CD4-positive, alpha-beta memory T cell (primary cell): ENCODE measurements at regions not wholly inside any gene's neighbourhood (a gene's known extent, or its start where the extent isn't known, plus 50 kb on each side); places are given as distances from the start of the nearest gene placed in this dataset.
"Not testable (repeated sequence)": the region's sequence is repeated elsewhere in the genome, so short reads cannot be mapped to it uniquely, and the experiment has no call there.

Source experiments
- CTCF ChIA-PET: fragments of 350-600 bp; sonication (Branson Sonifier 250); formaldehyde crosslinking; loops from one replicate; lab custom pipeline; 2021; ENCODE audit warnings: inconsistent platforms; ENCODE audit not compliant: partially characterized antibody; lab: Charles Lee
- POLR2A ChIA-PET: fragments of 350-600 bp; sonication (Branson Sonifier 250); formaldehyde crosslinking; loops from one replicate; lab custom pipeline; 2021; ENCODE audit not compliant: partially characterized antibody; lab: Charles Lee
- DNase-seq, 5 donors: peaks; one replicate each; pipeline versions ENCODE4 v3.0.0 to v3.0.0-alpha.2; 2020 to 2022; ENCODE audit warnings: mixed read lengths in 1 of 5
- H3K27ac ChIP-seq: one replicate; pipeline ENCODE4 v1.7.0; 2013; ENCODE audit warnings: low read depth, low read length
- H3K27me3 ChIP-seq: 2 replicates; pipeline ENCODE4 v1.7.0; 2013; ENCODE audit warnings: mild to moderate bottlenecking, low read length, moderate library complexity; ENCODE audit not compliant: insufficient read depth
- H3K36me3 ChIP-seq: 2 replicates; pipeline ENCODE4 v1.7.0; 2013; ENCODE audit warnings: mild to moderate bottlenecking, low read length, moderate library complexity; ENCODE audit not compliant: insufficient read depth
- H3K4me1 ChIP-seq: 2 replicates; pipeline ENCODE4 v1.7.0; 2013; ENCODE audit warnings: mild to moderate bottlenecking, low read length, moderate library complexity; ENCODE audit not compliant: insufficient read depth
- H3K4me3 ChIP-seq, 2 donors: one replicate each; pipeline ENCODE4 v1.7.0; 2013; ENCODE audit warnings: low read length in 2 of 2, mild to moderate bottlenecking in 1 of 2
- H3K9me3 ChIP-seq, 2 donors: one replicate each; pipeline ENCODE4 v1.7.0; 2013; ENCODE audit warnings: low read length in 2 of 2, control low read depth in 1 of 2; ENCODE audit not compliant: control insufficient read depth in 1 of 2
- H3K27ac Mint-ChIP-seq, 7 donors: one replicate each; pipeline ENCODE4 v1.8.0; 2020 to 2021; ENCODE audit warnings: mixed read lengths in 7 of 7, mild to moderate bottlenecking in 6 of 7, inconsistent platforms in 3 of 7, moderate library complexity in 3 of 7
- H3K27me3 Mint-ChIP-seq, 2 donors: one replicate each; pipeline ENCODE4 v1.8.0; 2020 to 2021; ENCODE audit warnings: mixed read lengths in 2 of 2
- H3K36me3 Mint-ChIP-seq, 2 donors: one replicate each; pipeline ENCODE4 v1.8.0; 2020 to 2021; ENCODE audit warnings: mixed read lengths in 2 of 2, inconsistent platforms in 1 of 2, mild to moderate bottlenecking in 1 of 2
- H3K4me1 Mint-ChIP-seq, 4 donors: one replicate each; pipeline ENCODE4 v1.8.0; 2020 to 2021; ENCODE audit warnings: mixed read lengths in 4 of 4, mild to moderate bottlenecking in 1 of 4
- H3K4me3 Mint-ChIP-seq, 8 donors: one replicate each; pipeline ENCODE4 v1.8.0; 2020 to 2021; ENCODE audit warnings: mixed read lengths in 8 of 8, mild to moderate bottlenecking in 7 of 8, moderate library complexity in 6 of 8, inconsistent platforms in 3 of 8
- H3K9me3 Mint-ChIP-seq, 8 donors: one replicate each; pipeline ENCODE4 v1.8.0; 2020 to 2021; ENCODE audit warnings: mixed read lengths in 8 of 8, mild to moderate bottlenecking in 5 of 8, inconsistent platforms in 3 of 8, moderate library complexity in 1 of 8
- intact Hi-C: fragments of 100-400 bp; cut with micrococcal nuclease; formaldehyde crosslinking; loops from one replicate; pipeline ENCODE4 v1.15.1; 2023

GRCh38 chr15:57796146-57796545 is 89.6 kb downstream of the POLR2M start:
- Mint-ChIP-seq H3K27ac (no peak overlapping the region), H3K27me3 (peaks cover 6 to 8% of the 10 kb centered on the region in 2 donors), H3K4me3 (no peak overlapping the region), H3K9me3 (peaks cover 0 to 3% (median 0%) of the 10 kb centered on the region in 8 donors), H3K36me3 (no peaks in the 10 kb centered on the region), H3K4me1 (no peaks in the 10 kb centered on the region)
- Histone ChIP-seq H3K4me1 (no peaks in the 10 kb centered on the region), H3K27me3 (no peaks in the 10 kb centered on the region), H3K27ac (no peak overlapping the region), H3K9me3 (no peaks in the 10 kb centered on the region), H3K4me3 (no peak overlapping the region), H3K36me3 (no peaks in the 10 kb centered on the region)
- ChIA-PET POLR2A (no interaction called here), CTCF (no interaction called here)
- intact Hi-C loops, result no loop called here
- DNase-seq, result no peak

DNA sequence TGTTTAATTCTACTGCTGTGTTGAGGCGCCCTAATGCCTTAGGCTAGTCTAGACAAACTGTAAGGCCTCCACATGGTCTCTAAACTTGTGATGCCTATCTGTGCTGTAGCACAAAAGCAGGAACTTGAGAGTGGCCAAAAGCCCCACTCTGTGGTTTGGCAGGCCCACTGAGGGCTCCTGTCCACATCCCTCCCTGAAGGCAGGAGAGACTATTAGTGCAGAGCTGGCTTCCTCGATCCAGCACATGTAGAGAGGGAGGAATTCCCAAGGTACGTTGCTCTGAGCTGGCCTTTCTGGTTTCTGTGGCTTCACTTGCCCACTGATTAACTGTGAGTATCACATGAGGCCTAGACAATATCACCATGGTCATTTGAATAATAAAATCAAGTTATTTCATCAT is 90.6 kb downstream of the POLR2M start:
- H3K36me3 ChIP-seq, result no peaks in the 10 kb centered on the region

GRCh38 chr15:57797568-57798267 is 91.2 kb downstream of the POLR2M start:
- no peaks in the 10 kb centered on the region for H3K36me3 Mint-ChIP-seq
- ChIA-PET POLR2A (no interaction called here), CTCF (no interaction called here)
- Histone ChIP-seq H3K4me3 (no peak overlapping the region), H3K27ac (no peak overlapping the region), H3K36me3 (no peaks in the 10 kb centered on the region), H3K9me3 (no peaks in the 10 kb centered on the region), H3K4me1 (no peaks in the 10 kb centered on the region), H3K27me3 (no peaks in the 10 kb centered on the region)
- H3K4me3 Mint-ChIP-seq, result no peak overlapping the region
- peaks cover 6 to 8% of the 10 kb centered on the region in 2 donors for H3K27me3 Mint-ChIP-seq
- H3K4me1 Mint-ChIP-seq, result no peaks in the 10 kb centered on the region
- H3K27ac Mint-ChIP-seq, result no peak overlapping the region
- intact Hi-C loops, result no loop called here
- peaks cover 0 to 3% (median 0%) of the 10 kb centered on the region in 8 donors for H3K9me3 Mint-ChIP-seq
- no peak for DNase-seq

More for the DNA sequence above, 90.6 kb downstream of the POLR2M start:
- Histone ChIP-seq H3K4me1 (no peaks in the 10 kb centered on the region), H3K9me3 (no peaks in the 10 kb centered on the region), H3K4me3 (no peak overlapping the region), H3K27ac (no peak overlapping the region), H3K27me3 (no peaks in the 10 kb centered on the region)
- Mint-ChIP-seq H3K9me3 (peaks cover 0 to 3% (median 0%) of the 10 kb centered on the region in 8 donors), H3K4me3 (no peak overlapping the region), H3K4me1 (no peaks in the 10 kb centered on the region), H3K36me3 (no peaks in the 10 kb centered on the region), H3K27me3 (peaks cover 6 to 8% of the 10 kb centered on the region in 2 donors), H3K27ac (no peak overlapping the region)
- CTCF ChIA-PET, result no interaction called here
- POLR2A ChIA-PET, result no interaction called here
- intact Hi-C loops, result no loop called here
- no peak for DNase-seq

DNA sequence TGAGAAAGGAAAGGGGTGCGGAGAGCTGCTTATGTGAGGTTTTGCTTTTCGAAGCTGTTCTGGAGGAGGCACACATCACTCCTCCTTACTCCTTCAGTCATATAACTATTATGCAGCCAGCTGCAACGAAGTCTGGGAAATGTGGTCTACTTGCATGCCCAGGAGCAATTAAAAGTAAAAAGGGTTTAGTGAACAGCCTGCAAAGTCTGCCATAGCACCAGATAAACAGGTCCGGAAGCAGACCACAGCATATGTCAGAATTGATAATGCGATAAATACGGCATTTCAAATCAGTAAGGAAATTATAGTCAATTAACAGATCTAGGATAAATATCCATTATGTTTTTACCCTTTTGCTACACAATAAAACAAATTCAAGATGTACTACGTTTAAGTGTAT is 99.5 kb downstream of the POLR2M start:
- no peaks in the 10 kb centered on the region for H3K36me3 Mint-ChIP-seq
- H3K4me1 Mint-ChIP-seq, result no peaks in the 10 kb centered on the region
- peaks cover 0 to 6% (median 3%) of the 10 kb centered on the region in 8 donors for H3K9me3 Mint-ChIP-seq
- CTCF ChIA-PET, result no interaction called here
- Histone ChIP-seq H3K36me3 (no peaks in the 10 kb centered on the region), H3K4me3 (no peak overlapping the region), H3K9me3 (no peaks in the 10 kb centered on the region), H3K4me1 (no peaks in the 10 kb centered on the region), H3K27ac (no peak overlapping the region), H3K27me3 (no peaks in the 10 kb centered on the region)
- no peak for DNase-seq
- H3K4me3 Mint-ChIP-seq, result no peak overlapping the region
- POLR2A ChIA-PET, result no interaction called here
- no peak overlapping the region for H3K27ac Mint-ChIP-seq
- intact Hi-C loops, result no loop called here
- H3K27me3 Mint-ChIP-seq, result peaks cover under 1 to 2% of the 10 kb centered on the region in 2 donors

DNA sequence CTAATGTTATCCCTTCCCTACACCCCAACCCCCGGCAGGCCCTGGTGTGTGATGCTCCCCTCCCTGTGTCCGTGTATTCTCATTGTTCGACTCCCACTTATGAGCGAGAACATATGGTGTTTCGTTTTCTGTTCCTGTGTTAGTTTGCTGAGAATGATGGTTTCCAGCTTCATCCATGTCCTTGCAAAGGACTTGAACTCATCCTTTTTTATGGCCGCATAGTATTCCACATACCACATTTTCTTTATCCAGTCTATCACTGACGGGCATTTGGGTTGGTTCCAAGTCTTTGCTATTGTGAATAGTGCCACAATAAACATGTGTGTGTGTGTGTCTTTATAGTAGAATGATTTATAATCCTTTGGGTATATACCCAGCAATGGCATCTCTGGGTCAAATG is 102.8 kb downstream of the POLR2M start:
- H3K4me1 Mint-ChIP-seq, H3K4me3 ChIP-seq, H3K9me3 ChIP-seq, H3K36me3 Mint-ChIP-seq, H3K9me3 Mint-ChIP-seq, H3K27me3 ChIP-seq, POLR2A ChIA-PET, H3K36me3 ChIP-seq, DNase-seq, intact Hi-C loops, H3K27ac ChIP-seq, H3K27ac Mint-ChIP-seq, H3K4me1 ChIP-seq, CTCF ChIA-PET, H3K4me3 Mint-ChIP-seq: not testable (repeated sequence)
- H3K27me3 Mint-ChIP-seq, result peaks cover 4 to 15% of the 10 kb centered on the region in 2 donors

GRCh38 chr15:57816599-57816998 is 110.1 kb downstream of the POLR2M start:
- ChIA-PET CTCF (no interaction called here), POLR2A (no interaction called here)
- H3K4me3 ChIP-seq, result no peak overlapping the region
- Mint-ChIP-seq H3K36me3 (no peaks in the 10 kb centered on the region), H3K9me3 (peaks cover 0 to 1% (median 0%) of the 10 kb centered on the region in 8 donors), H3K4me3 (no peak overlapping the region), H3K27me3 (peaks cover 16 to 28% of the 10 kb centered on the region in 2 donors), H3K27ac (no peak overlapping the region), H3K4me1 (no peaks in the 10 kb centered on the region)
- no peak for DNase-seq
- no peak overlapping the region for H3K27ac ChIP-seq
- intact Hi-C loops, result no loop called here
- no peaks in the 10 kb centered on the region for H3K27me3 ChIP-seq
- H3K9me3 ChIP-seq, result no peaks in the 10 kb centered on the region
- H3K36me3 ChIP-seq, result no peaks in the 10 kb centered on the region
- no peaks in the 10 kb centered on the region for H3K4me1 ChIP-seq

DNA sequence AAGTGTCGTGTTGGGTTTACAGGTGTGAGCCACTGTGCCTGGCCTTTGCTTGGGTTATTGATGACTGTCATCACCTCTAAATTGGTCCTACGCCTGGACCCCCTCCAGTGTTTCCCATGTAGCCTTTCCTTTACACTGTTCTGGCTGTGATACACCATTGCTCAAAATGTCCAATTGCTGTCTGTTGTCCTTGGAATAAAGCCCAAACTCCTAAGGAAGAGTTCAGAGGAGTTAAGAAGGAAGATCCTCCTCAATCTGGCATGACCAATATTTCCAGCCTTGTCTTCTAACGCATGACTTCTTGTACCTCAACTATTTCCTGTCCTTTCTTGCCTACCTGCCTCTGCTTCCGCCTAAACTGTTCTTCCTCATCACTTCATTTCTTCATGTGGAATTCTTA is 113.1 kb downstream of the POLR2M start:
- Histone ChIP-seq H3K27me3 (no peaks in the 10 kb centered on the region), H3K4me1 (no peaks in the 10 kb centered on the region), H3K4me3 (no peak overlapping the region), H3K9me3 (no peaks in the 10 kb centered on the region), H3K36me3 (no peaks in the 10 kb centered on the region), H3K27ac (no peak overlapping the region)
- Mint-ChIP-seq H3K27me3 (peaks cover 16 to 25% of the 10 kb centered on the region in 2 donors), H3K27ac (no peak overlapping the region), H3K4me3 (no peak overlapping the region), H3K36me3 (no peaks in the 10 kb centered on the region), H3K4me1 (no peaks in the 10 kb centered on the region), H3K9me3 (no peaks in the 10 kb centered on the region)
- intact Hi-C loops, result no loop called here
- DNase-seq, result no peak
- ChIA-PET CTCF (no interaction called here), POLR2A (no interaction called here)
